ENCODE measurements at regions not wholly inside any gene's neighbourhood (a gene's known extent, or its start where the extent isn't known, plus 50 kb on each side); places are given as distances from the start of the nearest gene placed in this dataset.

DNA sequence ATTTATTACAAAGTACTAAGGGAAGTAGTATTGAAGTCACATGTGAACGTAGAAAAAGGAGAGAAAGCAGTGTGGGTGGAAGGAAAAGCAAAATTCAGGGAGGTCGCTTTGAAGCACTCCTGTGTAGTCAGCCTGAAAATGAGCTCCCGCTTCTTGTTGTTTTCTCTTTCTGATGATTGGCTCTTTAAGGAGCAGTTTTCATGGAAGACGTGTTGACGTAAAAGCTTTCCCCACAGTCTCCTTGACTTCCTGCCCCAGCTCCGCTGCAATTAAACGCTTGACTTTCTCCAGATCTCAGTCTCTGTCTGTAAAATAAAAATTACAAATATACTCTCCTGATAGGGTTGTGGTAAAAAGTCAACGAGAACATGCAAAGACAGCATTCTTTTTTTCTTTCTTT lies 661.5 kb upstream of the ZP4 start:
- DNase-seq (ENCODE audit: low read depth): peak; percentile 40

DNA sequence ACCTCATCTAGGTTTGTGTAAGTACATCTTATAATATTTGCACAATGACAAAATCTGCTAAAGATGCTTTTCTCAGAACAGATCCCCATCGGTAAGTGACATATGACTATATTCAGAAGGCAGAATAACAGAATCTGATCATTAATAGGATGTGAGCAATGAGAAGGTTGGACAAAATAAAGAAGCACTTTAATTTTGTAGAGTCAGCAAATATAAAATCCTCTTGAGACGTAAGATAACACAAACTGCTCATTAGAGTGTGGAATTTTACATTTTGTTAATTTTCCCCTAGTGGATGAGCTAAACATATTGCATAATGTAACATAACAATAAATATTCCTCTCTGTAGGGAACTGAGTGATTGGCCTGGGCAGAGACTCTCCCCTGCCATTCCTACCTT lies 658.4 kb upstream of the ZP4 start:
- no peak for DNase-seq (ENCODE audit: low read depth)

DNA sequence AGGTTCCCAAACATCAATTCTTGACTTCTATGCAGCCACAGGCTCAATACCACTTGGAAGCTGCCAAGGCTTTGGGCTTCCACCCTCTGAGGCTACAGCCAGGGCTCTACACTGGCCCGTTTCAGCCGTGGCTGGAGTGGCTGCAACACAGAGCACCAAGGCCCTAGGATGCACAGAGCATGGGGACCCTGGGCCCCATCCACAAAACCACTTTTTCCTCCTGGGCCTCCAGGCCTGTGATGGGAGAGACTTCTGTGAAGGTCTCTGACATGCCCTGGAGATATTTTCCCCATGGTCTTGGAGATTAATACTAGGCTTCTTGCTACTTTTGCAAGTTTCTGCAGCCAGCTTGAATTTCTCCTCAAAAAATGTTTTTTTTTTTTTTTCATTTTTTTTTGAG lies 655.4 kb upstream of the ZP4 start:
- DNase-seq (ENCODE audit: low read depth): no peak

DNA sequence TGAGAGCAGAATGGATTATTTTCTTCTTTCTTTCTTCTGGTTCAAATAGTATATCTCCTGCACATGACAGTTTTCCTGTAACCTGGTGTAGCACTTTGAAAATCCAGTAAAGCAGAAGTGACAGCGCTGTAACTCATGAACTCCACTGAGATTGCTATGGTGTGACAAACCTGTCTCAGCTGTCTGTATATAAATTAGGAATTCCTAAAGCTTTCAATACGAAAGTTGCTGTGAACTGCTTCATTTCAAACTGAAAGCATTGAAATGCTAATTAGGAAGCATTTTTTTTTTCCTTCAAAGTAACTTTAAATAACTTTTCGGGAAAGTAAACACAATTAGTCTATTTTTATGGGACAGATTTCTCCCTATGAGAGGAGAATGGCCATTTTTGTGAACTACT lies 646.9 kb upstream of the ZP4 start:
- no peak for DNase-seq (ENCODE audit: low read depth)

DNA sequence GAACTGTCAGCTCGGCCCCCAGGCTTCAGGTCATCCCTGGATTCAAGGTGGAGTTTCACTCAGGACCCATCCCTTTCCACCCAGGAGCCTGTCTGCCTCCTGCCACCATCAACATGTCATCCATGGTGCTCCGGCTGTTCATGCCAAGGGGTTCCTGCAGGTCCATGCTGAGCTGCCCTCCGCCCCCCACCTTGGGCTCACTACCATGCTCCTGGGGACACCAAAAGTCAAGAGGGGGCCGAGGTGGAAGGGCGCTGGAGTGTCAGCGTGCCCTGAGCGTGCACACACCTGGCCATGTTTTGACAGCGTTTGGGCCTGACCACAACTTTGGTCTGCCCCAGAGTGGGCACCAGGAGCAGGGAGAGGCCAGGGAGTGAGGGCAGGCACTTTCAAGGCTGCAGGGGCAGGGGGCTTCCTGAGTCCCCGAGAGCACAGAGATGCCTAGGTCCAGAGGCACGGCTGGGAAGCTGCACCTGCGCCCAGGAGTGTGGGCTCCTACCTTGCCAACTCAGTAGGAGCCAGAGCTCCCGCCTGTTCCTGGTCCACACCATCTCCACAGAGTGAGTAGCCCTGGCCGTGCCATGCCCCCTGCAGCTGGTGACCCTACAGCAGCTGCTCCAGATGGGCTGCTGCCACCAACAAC lies 639.6 kb upstream of the ZP4 start:
- DNase-seq (ENCODE audit: low read depth): no peak

DNA sequence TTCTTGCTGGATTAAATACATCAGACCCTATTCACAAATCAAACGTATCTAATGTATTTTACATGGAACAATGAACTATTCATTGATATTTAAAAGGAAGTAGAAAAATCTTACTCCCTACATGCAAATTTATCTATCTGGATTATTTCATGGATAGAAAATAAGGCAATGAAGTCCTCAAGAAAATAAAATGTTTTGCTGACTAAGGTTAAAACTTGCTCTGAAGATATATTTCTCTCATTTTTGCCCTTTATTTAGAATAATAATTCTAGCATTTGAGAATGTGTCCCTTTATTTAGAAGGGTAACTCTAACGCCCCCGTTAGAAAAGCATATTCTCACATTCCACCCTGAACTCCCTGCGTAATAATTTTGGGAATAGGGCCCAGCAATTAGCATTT lies 627.0 kb upstream of the ZP4 start:
- DNase-seq (ENCODE audit: low read depth): no peak

DNA sequence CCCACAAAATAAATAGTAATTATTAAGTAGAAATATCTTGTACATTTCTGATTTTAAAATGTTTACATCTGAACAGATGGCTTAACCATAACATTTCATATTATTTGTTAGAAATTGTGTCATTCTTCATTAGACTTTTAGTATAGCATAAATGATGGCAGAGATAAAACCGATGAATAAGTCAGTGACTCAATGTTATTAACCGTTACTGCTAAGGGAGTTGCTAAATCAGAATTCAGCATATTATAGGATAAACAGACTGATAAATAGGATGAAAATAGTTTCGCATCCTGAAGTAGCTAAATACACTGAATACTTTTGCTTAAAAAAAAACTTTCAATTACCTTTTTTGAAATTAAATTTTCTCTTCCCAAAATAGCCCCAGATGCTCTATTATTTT lies 610.6 kb upstream of the ZP4 start:
- no peak for DNase-seq (ENCODE audit: low read depth)

DNA sequence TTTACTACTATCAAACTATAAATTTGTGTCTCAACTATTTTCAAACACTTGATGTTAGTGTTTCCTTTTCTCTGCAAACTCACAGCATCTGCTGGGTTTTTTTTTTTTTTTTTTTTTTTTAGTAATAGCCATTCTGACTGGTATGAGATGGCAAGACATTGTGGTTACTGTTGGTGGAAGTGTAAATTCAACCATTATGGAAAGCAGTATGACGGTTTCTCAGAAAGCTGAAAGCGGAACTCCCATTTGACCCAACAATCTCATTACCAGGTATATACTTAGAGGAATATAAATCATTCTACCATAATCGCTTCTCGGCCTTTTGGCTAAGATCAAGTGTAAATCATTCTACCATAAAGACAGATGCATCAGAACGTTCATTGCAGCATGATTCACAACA lies 608.3 kb upstream of the ZP4 start:
- DNase-seq (ENCODE audit: low read depth): no peak

DNA sequence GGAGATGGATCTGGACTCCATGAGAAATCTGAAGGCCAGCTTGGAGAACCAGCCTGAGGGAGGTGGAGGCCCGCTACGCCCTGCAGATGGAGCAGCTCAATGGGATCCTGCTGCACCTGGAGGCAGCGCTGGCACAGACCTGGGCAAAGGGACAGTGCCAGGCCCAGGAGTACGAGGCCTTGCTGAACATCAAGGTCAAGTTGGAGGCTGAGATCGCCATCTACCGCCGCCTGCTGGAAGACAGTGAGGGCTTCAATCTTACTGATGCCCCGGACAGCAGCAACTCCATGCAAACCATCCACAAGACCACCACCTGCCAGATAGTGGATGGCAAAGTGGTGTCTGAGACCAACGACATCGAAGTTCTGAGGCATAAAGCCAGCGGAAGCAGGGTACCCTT lies 601.5 kb upstream of the ZP4 start:
- no peak for DNase-seq (ENCODE audit: low read depth)

DNA sequence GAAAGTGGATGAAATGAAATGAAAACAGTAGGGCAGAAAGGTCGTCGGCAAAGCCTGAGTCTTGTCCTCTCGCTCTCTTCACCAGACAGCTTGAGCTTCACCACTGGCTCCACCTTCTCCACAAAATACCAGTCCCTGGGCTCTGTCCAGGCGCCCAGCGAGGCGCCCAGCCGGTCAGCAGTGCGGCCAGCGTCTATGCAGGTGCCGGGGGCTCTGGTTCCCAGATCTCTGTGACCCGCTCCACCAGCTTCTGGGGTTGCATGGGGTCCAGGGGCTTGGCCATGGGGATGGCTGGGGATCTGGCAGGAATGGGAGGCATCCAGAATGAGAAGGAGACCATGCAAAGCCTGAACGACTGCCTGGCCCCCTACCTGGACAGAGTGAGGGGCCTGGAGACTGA lies 600.5 kb upstream of the ZP4 start:
- DNase-seq (ENCODE audit: low read depth): no peak

DNA sequence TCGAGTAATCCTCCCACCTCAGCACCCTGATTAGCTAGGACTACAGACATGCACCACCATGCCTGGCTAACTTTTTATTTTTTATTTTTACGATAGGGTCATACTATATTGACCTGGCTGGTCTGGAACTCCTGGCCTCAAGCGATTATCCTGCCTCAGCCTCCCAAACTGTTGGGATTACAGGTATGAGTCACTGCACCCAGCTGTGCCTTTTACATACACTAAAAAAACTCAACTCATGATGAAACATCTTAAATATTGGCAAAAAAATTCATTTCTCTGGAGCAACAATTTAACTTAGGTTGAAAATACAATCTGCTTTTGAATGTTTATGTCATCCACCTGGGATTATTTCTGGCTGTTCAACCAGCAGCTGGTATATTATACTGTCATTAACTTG lies 598.3 kb upstream of the ZP4 start:
- DNase-seq (ENCODE audit: low read depth): peak; percentile 39

DNA sequence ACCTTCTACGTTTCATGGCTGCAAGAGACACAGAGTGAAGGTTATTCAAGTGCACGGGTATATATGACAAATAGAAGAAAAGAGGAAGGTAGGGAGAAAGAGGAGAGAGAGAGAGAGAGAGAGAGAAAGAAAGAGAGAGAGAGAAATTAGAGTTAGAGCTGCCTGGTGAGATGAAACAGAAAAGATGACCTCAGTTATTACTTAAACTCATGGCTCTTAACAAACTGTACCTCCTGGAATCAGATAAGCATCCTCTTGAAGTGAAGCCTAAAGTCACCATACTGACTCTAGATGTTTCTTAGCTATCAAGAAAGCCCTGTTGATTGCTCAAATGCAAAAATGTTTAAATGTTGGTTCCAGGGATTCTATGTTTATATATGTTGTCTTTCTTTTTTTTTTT lies 597.7 kb upstream of the ZP4 start:
- DNase-seq (ENCODE audit: low read depth): peak; percentile 74

DNA sequence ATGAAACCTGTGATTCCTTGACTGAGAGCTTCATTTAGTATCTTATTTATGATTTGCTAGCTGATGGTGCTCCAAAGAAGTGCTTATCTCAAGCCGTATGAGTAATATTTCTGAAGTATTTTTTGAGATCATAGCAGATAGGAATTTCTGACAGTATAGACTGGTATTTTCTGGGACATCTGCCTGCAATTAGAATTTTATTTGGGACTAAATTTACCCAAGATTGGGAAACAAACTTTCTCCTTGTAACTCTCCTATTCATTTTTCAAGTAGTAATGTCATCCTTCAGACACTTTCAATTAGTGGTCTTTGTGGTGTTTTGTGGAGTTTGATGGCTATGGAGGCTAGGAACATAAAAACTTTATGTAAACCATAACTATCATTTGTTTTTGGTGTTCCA lies 597.2 kb upstream of the ZP4 start:
- peak; percentile 65 for DNase-seq (ENCODE audit: low read depth)

DNA sequence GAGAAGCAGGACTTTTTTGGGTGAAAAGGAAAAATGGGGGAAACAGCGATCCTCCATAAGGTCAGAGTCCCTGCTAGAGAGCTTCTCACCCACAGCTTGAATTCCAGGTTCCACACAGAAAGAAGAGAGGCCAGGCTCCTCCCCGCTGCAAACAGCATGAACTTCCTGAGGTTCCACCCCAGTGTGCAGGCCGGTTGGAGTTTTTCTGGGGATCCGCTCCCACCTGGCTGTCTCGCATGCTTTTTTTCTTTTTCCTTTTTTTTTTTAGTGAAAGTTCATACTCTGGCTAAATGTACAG lies 595.1 kb upstream of the ZP4 start:
- DNase-seq (ENCODE audit: low read depth): peak; percentile 38

DNA sequence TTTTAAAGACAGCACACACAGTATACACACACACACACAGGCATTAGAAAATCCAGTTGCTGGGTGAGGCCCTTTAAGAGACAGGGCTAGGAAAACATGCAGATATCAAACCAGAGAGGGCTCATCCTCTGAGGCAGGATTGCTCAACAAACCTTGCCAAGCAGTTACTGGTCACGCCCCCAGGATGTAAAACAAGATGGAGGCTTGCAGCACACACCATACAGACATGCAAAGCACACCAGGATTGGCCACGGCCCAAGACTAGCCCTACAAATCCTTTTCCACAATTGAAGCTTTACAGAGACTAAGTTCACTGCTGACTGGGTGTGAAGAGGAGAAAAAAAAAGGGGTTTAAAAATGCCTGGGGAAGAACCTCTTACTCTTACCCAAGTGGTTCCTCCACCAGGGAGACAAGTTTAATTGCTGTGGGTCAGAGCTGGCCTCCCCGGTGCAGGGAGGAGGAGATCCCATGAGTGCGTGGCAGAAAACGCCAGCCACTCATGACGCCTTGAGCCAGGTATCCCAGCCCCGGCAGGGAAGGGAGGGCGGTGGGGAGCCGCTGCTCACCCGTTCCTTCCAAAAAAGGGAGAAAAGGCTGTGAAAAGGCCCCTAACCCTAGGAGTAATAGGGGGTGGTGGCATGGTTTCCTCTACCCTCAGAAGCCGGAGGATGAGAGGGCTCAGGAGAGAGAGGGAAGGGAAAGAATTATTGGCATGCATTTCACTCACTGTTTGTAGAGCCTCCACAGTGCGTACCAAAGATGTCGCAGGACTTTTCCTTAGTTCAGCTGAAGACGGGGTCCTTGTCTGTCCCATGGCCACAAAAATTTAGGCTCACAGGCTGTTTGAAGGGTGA lies 594.6 kb upstream of the ZP4 start:
- DNase-seq (ENCODE audit: low read depth): peak; percentile 92

DNA sequence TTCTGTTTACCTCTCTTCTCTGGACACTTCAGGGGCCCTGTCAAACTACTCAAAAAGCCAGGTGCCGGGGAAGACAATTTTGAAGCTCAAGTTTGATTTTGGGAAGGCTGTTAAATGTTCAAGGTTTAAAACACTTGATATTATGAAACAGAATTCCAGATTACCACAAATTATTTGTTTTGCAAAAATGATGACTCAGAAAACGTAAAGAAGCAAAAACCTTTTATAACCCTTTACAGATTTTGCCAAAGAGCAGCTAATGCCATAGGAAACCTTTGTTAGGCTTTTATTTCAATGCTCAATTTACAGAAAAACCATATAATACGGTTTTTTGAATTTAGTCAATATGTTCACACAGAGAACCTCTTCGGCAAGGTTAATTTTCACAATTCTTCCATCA lies 593.4 kb upstream of the ZP4 start:
- peak; percentile 61 for DNase-seq (ENCODE audit: low read depth)

DNA sequence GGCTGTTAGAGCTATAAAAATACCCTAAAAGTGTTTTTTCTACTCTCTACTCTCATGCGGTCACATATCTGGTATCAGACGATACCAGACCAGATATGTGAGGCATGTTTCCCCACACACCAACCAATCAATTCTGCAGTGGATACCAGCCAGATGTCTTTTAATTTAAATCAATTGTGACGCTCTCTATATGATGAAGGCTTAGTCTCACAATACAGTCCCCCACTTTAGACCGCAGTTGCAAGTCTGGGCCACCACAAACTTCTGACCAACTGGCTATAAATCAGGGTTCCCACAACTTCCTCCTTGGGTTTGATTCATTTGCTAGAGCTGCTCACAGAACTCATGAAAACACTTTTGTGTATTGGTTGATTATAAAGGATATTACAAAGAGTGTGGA lies 586.1 kb upstream of the ZP4 start:
- DNase-seq (ENCODE audit: low read depth): no peak

DNA sequence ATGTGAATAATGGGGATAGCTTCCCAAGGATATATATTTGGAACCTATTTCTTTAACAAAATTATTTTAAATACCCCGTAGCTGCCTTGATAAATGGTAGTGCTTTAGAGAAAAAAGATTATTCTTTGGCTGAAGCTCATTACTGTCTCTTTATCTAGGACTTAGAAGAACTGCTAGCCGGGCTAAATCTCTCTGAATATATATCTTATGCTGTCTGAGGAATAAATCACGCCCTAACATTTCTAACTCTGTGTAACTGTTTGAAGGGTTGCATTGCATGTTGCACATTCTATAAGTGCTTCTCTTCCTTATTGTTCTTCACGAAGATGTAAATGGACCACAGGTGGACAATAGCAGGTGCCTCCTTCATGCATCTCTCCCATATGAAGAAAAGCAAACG lies 585.0 kb upstream of the ZP4 start:
- no peak for DNase-seq (ENCODE audit: low read depth)

DNA sequence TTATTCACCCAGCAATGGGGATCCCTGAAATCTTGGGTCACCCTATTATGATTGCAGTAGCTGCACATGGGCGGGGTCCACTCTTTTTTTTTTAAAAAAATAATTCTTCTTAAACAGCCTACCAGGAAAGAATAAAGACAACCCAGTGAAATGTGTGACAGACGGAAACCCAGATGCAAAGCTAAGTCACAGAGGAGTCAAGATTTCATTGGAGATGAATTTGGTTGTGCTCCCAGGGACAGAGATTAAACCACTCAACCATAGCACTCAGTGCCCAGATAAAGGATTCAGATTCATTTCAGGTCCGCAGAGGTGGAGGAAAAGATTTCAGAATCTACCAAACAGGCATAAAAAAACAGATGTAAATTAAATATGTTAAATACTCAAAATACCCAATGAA lies 583.5 kb upstream of the ZP4 start:
- DNase-seq (ENCODE audit: low read depth): no peak

DNA sequence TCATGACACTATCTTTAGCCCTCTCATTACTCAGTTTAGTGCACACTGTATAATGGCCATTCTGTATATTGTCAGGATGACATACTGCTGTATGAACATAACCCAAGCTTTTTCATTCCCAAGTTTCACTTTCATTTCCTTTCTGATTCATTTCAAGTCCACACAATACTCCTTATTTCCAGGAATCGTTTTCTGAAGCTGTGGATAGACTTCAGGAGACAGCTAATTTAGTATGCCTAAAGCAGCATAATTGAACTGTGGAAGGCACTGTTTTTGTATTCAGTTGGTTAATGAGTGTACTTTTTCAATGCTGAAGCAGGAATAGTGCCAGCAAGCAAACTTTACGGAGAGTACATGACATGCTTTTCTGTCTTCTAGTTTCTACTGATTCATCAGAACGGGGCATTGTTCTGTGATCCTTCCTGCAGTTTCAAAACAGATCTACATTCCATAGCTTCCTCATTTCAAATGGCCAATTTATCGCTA lies 578.5 kb upstream of the ZP4 start:
- DNase-seq (ENCODE audit: low read depth): peak; percentile 52

DNA sequence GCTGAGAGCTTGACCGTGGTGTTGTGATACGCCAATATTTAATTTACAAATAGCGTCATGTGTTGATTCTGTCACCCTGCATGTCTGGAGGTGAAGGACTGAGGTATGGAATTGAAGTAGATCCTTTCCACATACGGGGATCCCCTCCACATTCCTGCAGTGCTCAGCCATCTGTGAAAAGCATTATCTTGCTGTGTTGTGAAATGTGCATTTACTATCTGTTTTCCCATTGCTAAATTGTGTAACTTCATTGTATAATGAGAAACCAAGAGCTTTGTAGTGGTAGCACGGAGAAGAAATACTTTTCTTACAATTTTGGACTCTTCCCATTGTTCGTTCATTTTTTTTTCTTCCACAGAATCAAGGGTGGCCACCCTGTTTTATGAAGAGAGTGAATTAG lies 577.3 kb upstream of the ZP4 start:
- DNase-seq (ENCODE audit: low read depth): no peak

DNA sequence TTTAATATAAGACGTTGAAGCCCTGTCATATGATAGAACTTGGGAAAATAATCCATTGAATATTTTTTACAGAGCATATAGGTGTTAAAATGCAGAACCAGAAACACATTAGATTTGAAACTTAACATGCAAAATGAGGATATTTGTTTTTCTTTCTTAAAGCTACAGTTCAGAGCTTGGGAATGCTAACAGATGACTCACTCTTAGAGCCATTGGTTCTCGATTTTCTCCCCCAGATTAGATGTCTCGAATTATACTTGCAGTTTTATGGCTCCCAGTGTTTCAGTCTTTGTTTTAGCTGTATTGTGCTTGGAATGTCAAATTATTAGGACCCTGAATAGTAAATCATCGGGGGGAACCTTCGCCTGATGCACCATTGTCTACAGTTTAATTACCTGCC lies 575.7 kb upstream of the ZP4 start:
- peak; percentile 70 for DNase-seq (ENCODE audit: low read depth)

DNA sequence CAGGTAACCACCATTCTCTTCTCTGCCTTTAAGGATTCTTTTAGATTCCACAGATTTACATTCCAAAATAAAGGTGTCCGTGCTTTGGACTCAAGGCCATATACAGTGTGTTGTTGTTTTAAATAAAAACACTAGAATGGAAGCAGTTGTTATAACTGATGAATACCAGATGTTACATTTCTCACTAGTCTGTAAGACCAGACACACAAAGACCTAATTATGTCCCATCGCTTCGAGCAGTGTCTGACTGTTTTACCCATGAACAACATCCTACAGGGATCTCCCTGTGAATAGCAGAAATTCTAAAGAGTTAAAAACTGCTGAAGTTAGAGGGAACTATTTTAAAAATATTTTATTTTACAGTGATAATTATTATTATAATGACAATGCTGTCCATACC lies 574.7 kb upstream of the ZP4 start:
- DNase-seq (ENCODE audit: low read depth): peak; percentile 50

DNA sequence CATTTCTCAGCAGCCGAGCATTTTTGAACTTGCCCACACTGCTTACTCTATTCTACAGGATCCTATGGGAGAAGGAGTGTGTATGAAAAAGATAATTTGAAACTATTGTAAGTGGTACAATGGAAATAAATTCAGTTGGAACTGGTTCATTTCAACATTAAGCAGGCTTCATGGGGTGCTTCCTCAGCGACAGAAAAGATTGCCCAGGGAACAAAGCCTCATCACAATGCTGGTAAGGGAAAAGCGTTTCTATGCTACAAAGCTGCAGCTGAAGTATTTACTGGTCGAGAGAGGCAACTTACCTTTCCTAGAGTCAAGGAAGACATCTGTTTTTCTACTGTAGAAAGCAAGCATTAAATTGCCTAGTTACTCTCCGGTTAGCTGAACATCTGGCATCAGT lies 568.2 kb upstream of the ZP4 start:
- no peak for DNase-seq (ENCODE audit: low read depth)

Measured in iris pigment epithelial cell (primary cell).